NCI-H2196 (cell line): ENCODE measurements at regions not wholly inside any gene's neighbourhood (a gene's known extent, or its start where the extent isn't known, plus 50 kb on each side); places are given as distances from the start of the nearest gene placed in this dataset.
"Not testable (repeated sequence)": the region's sequence is repeated elsewhere in the genome, so short reads cannot be mapped to it uniquely, and the experiment has no call there.

Source experiments
- DNase-seq: peaks from one replicate; lab custom pipeline; 2025; ENCODE audit not compliant: unreplicated experiment; lab: John Stamatoyannopoulos, UW

DNA sequence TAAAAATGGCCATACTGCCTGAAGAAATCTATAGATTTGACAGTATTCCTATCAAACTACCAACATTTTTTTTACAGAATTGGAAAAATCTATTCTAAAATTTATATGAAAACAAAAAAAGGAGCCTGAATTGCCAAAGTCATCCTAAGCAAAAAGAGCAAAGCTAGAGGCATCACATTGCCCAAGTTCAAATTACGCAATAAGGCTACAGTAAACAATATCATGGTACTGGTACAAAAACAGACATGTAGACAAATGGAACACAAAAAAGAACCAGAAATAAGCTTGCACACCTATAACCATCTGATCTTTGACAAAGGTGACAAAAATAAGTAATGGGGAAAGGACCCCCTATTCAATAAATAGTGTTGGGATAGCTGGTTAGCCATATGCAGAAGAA, 50.2 kb upstream of the THSD7B start:
- DNase-seq: no peak

DNA sequence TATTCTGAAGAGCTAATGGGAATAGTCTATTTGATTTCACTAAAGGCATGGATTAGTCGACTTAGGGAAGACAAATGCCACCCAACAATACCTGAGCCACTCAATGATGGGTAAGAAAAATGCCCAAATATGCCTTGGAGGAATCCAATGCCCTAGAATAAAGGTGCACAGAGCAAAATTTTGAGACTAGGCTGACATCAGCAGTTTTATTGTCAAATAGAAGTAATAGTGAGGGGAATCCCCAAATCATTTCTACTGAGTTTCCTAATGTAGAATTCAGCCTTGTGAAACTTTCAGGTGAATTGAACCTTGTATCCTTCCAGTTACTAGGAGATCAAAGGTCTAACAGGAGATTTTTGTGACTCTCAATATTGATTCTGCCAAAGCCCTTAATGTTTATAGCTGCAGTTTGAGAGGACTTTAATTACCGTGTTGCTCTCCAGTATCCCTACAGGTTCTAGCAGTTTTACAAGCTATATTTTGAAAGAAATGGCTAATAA, 50.8 kb upstream of the THSD7B start:
- no peak for DNase-seq

DNA sequence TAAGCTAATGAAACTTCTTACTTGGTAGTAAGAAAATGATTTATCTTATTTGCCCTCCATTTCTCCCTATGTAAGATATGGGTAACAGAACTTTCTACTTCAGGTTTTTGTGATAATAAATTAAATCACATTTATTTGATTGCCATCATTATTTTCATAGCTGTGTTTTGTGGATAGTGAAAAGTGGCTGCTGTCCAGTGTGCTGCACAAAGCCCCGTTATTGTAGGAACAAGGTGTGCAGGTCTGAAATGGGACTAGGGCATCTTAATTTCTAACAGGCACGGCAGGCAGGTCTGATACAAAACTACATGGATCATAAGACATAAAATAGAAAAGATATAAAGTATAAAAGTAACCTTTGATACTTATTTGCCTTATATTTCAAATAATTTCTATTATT, 51.6 kb upstream of the THSD7B start:
- DNase-seq: no peak

DNA sequence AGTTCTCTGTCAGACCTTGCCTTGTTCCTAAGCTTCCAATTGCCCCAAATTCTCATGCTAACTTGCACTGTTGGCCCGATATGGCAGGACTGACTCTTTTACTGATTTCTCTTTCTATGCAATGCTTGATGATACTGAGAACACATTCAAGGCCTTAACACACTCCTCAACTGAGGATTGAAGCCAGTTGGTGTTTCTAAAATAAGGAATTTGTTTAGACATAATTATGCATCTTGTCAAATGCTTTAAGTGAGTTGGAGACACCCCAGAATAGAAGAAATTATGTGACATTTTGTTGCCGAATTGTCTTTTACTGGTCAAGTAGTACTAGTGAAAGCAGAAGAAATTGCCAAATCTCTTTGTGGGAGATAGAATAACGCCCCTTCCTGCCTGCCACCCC, 60.0 kb upstream of the THSD7B start:
- DNase-seq: no peak

DNA sequence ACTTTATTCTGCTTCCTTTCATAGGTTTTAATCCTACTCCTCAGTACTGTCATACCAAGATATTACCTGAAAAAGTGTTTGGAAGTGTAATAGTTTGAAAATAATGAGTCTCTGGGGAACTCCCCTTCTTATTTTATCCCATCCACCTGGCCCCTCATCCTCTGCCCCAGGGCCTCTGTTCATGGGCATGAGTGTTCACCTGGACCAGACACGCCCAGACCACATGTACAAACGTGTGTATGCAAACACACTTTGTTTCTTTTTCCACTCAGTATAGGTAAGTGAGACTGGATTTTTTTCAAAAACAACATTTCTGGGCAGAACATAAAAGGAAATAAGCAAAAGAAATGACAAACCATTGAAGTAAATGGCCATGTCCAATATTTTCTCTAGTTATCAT, 62.1 kb upstream of the THSD7B start:
- no peak for DNase-seq

DNA sequence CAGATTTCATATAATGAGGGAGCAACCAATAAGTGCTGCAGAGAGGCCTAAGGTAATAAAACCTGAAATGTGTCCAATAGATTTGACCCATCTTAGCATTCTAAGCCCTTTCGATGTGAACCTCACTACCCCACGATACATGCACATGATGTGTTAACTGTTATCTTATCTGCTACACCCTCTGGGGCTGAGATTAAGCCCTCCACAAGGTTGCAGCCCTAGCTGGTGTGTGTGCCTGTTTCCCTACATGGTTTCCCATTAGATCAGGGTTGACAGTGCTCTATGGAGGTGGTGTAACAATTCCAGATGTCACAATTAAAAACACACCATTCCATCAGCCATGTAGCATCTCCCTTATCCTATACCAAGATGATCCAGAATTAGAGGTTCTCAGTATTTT, 68.9 kb upstream of the THSD7B start:
- DNase-seq: no peak

DNA sequence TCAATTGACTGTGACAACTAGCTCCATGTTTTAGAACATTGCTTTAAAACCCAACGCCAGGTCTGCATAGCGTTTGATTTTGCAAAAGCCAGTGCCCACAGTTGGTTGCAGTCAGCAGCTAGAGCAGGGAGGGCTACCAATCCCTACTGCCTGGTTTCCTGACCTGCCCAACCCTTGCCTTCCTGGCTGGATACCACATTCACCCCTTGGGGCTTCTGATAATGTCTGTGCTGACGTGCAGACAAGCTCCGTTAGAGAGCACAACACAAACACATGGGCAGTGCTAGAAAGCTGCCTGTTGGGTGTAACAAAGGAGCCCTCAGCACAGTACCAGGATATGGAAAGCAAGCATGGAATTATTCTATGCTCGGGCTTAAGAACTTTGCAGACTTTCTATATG, 71.4 kb upstream of the THSD7B start:
- DNase-seq: no peak

DNA sequence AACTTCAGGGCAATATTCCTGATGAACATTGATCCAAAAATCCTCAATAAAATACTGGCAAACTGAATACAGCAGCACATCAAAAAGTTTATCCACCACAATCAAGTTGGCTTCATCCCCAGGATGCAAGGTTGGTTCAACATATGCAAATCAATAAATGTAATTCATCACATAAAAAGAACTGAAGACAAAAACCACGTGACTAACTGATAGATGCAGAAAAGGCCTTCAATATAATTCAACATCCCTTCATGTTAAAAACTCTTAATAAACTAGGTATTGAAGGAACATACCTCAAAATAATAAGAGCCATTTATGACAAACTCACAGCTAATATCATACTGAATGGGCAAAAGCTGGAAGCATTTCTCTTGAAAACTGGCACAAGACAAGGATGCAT, 85.3 kb upstream of the THSD7B start:
- DNase-seq: not testable (repeated sequence)

DNA sequence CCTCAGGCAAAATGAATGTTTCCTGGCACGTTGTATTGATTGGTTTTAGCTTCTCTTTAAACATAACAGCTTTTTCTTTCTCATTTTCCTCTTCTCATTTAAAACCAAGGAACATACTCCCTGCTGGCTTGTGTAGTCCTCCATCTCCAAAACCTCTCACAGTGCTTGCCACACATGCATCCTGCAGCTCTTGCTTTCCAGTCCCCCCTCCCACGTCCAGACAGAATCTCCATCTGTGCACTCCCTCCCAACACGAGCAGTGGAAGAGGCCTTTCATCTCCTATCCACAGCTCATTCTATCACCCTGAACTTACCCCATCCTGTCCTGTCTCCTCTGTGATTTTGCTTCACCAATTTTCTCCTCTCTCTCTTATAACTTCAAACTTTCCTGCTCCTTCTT, 99.6 kb upstream of the THSD7B start:
- DNase-seq: no peak

DNA sequence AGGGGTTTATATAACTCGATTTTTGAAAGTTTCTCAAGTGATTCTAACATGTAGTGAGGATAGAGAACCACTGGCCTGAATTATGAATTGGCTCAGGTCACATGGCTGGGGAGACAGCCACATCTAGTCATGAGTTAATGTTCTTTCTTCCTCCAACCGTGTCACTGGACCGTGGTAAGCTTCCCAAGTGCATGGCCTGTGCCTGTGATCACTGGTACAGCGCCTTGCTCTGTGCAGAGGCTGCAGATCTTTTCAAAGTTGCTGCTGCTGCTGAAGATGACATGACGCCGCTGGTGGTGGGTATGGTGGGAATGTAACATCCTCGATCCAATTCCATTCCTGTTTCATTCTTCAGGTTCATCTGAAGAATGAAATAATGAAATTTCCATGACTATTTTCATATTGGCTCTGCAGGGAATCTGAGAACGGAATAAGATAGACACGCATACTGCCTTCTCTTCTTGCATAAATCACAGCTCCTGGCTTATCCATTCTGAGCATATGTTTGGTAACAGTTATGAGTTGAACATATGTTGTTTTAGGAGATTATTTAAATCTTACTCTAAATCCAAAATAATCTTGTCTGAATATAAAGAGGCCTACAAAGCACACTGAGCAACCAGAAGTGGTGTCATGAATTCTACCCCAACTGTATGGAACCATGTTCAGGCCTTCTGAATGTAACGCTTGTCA, 100.5 kb upstream of the THSD7B start:
- no peak for DNase-seq

DNA sequence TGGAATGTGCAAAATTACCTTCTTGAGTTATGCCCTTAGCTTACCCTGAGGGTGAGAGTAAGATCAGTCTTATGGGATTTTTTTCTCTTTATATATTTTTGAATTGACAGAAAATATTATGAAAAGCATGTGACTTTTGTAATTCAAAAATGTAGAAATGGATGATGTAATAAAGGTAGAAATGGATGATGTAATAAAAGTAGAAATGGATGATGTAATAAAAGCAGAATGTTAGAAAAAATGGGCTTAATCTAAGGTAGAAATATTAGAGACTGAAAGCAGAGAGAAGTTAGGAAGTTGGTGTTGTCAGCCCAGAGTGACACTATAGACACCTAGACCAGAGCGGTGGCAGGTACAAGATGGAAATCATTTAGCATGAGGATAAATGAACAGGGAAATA, 107.1 kb upstream of the THSD7B start:
- no peak for DNase-seq

DNA sequence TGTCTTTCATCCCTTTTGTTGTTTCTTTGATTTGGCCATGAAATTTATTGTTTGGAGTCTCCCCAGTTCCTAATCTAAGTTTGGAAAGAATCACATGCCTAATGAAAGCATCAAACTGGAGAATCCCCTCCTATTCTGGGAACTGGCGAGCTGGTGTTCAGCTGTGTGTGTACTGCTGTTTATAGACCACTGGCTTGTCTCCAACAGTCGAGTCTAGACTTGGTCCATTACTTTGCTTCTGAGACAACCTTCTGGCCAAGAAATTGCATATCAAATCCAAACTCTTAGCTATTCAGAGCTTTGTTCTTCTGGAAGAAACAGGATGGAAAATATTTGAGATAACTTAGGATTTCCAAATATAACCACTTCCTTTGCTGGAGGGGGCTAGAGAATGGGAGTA, 111.5 kb upstream of the THSD7B start:
- DNase-seq: no peak

DNA sequence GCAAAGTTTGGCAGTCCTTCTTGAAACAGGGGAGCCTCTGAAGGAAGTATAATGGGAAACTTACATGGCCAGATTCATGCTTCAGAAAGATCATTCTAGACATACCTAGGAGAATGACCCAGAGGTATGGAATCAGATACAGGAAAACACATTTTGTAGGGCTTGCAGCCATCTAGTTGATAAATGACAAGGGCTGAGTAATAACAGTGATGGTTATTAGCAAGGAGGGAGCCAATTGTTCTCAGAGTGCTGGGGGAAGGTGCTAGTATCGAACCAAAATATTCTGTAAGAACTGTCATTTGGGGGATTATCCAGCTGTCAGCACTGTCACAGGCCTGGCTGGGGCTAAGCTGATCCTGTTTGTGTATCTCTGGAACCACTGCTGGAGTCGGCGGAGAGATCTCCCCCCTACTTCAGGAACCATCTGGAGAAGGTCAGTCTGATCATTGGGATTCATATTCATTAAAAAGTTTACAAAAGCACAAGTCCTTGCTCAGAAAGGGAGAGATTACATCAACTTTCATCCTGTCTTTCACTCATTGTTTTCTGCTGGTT, 113.8 kb upstream of the THSD7B start:
- DNase-seq: no peak

DNA sequence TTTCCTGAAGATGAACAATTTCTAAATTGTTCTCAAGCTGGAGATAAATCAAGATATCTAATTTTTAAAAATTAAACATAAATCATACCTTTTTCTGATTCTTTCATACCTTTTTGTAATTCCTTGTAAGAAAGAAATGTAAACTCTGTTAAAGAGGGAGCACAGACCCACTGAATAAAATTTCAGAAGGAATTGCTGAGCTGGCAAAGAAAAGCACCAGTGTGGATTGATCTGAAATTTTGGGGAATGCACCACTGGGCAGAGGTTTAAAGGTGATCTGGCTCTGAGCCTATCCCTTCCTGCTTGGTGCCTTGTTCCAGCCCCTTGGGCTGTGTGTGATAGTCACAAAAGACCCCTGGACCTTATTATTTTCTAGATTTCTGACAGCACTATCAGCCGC, 118.3 kb upstream of the THSD7B start:
- DNase-seq: no peak

DNA sequence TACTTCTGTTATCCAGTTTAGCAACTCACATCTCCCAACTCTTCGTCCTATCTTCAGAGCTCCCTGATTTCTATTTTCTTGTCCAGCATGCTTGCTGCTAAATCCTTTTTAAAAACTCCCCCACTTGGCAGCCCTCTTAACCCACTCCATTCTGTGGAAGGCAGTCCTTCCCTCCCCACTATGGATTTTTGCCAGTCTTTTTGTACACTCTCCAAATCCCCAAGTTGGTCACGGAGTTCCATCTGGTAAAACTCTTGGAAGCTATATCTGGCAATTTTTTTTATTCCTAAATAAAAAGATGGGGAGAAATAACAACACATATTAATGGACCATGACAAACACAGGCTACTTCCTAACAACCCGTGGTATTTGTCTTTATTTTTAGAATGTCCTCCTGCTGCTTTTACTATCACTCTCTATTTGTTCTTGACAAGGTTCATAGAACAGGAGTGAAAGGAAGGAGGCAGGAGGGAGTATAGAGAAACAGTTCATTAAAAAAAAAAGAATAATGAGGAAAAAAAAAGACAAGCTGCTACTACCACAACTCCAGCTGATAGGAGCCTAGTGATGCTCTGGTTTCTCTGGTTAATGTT, 120.0 kb upstream of the THSD7B start:
- no peak for DNase-seq

DNA sequence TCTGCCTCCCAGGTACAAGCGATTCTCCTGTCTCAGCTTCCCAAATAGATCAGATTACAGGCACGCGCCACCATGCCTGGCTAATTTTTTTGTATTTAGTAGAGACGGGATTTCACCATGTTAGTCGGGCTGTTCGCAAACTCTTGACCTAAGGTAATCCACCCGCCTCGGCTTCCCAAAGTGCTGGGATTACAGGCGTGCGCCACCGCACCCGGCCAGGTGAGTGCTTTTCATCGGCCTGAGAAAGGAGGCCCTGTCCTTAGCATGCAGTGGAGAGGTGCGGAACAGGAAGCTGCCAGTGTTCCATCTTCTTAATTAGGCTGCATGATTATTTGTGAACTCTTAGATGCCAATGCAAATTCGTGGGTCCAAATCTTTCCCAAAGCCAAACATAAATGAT, 125.7 kb upstream of the THSD7B start:
- DNase-seq: no peak

DNA sequence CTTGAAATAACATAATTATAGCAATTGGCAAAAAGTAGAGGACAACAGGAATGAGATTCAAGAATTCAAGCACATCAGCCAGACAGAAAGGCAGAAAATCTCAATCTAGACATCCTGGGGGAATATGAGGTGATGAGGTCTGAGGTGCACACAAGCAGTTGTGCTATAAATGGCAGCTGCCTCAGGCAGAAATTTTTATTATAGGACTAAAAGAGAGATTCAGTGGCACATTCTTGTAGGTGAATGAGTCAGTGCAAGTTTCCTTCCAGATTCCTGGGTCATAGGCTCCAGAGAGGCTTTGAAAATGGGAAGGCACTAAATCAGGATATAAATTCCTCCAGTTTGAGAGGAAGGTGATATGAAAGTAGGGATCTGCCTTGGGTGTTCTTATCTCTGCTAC, 127.2 kb upstream of the THSD7B start:
- no peak for DNase-seq

DNA sequence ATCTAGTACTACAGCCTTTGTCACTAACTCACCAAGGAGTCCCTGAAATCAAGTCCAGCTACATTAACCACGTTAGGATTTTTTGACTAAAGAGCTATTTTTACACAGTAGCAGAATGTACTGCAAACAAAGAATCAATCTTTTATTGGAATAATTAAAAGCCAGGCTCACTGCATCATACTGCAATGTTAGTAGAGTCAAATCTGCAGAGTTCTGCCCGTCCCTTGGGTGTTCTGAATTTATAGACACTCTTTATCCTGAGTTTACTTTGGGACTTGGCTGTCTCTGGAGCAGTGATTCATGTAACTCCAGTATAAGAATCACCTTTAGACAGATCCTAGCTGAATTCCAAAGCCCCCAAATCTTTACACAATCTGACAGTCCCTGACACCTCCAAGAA, 127.9 kb upstream of the THSD7B start:
- no peak for DNase-seq

DNA sequence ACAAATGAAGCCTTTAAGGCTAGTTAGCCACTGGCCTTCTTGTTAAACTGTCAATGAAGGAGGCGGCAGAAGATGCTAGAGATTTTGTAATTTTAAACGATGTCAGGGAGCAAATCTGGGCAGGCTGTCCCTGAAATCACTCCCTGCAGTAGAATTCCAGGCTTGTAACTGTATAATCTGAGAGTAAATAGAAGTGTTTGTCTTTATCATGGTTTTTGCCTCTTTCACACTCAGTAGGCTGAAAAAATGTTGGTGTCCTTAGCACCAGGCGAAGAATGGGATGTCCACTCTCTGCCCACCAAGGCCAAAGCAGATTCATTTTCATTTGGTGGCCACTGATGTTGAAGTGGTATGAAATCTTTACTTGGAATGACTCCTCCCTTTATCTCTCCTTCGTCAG, 136.9 kb upstream of the THSD7B start:
- DNase-seq: no peak

DNA sequence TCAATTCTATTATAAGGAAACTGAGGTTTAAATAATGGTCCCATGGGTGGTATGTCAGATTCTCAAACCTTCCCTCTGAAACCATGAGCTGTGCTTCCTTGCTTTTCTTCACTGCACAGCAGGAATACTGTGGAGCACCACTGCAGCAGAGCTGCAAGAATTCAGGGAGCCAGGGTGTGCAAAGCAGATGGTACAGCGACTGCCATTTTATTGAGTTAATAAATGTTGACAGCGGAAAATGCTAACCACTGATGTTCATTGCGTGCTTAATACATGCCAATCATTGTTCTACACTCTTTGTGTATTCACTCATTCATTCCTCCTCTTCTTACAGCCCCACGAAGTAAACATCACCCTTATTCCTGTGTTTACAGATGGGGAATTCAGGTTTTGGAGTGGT, 152.2 kb upstream of the THSD7B start:
- DNase-seq: no peak

DNA sequence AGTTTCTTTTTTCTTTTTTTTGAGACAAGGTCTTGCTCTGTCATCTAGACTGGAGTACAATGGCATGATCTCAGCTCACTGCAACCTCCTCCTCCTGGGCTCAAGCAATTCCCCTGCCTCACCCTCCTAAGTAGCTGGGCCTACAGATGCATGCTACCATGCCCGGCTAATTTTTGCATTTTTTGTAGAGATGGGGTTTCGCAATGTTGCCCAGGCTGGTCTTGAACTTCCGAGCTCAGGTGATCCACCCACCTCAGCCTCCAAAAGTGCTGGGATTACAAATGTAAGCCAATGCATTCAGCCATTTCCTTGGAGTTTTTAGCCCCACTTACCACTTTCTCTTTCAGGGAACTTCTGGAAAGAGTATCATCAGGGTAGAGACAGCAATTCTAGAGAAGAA, 153.3 kb upstream of the THSD7B start:
- no peak for DNase-seq

DNA sequence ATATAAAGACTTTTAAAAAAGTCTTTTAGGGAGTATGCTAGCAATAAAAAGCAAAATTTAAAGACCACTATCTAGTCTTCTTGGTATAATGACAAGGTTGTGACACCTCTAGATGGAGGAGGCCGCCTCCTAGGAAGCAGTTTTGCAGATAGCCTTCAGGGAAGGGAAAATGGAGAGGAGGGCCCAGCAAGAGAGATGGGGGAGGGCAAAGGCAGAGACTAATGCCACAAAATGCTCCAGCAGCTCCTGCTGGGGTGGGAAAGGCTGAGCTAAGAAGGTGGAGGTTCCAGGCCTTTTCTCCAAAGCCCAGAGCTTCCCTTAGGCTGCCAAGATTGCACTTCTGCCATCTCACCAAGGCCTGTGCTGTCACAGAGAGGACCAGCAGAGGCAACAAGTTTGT, 153.9 kb upstream of the THSD7B start:
- DNase-seq: no peak
